ENCODE measurements at regions not wholly inside any gene's neighbourhood (a gene's known extent, or its start where the extent isn't known, plus 50 kb on each side); places are given as distances from the start of the nearest gene placed in this dataset.

GRCh38 chr9:89879276-89879675 is 274.5 kb downstream of the GADD45G start:
- TF ChIP-seq CTCF (IDR thresholded peaks at IDR 0.05; ENCODE audit: insufficient read depth, low read length, poor library complexity, severe bottlenecking), result no peak
- no peak for TF ChIP-seq EZH2phosphoT487 (conservative IDR thresholded peaks at IDR 0.05; ENCODE audit: low read length)

All from SU-DHL-6 (cell line).